Epidermal melanocyte (primary cell): ENCODE measurements at regions not wholly inside any gene's neighbourhood (a gene's known extent, or its start where the extent isn't known, plus 50 kb on each side); places are given as distances from the start of the nearest gene placed in this dataset.

Experiments
- DNase-seq: peaks from one replicate; pipeline ENCODE4 v3.0.0; 2011; ENCODE audit warnings: low spot score; ENCODE audit not compliant: insufficient read length

GRCh38 chr18:61239051-61239450 lies 94.2 kb upstream of the CDH20 start:
- no peak for DNase-seq

DNA sequence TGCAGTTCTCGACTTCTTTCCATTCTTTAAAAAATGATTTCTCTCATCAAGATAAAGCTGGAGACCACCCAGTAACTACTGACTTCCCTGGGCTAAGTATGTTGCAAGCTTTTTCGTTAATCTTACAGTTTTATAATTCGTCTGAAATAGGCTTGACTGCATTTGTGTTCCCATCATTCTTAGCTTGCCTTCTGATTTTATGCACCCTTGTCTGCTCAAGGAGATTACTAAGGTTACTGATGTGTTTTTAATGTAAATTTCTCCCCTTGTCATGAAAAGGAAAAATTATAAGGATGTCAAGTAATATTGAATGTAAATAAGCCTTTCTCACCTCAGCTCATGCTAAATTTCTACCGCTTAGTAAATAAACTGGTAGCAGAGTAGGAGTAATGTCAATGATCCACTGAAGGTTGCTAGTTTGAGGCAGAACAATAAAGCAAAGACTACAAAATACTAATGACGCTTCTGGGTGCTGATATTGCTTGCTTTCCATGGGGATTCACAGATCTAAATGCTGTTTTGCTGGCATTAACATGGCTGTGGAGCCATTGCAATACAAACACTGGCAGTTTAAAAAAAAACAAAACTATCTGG lies 91.9 kb upstream of the CDH20 start:
- no peak for DNase-seq

GRCh38 chr18:61244632-61245031 lies 88.6 kb upstream of the CDH20 start:
- DNase-seq = no peak

DNA sequence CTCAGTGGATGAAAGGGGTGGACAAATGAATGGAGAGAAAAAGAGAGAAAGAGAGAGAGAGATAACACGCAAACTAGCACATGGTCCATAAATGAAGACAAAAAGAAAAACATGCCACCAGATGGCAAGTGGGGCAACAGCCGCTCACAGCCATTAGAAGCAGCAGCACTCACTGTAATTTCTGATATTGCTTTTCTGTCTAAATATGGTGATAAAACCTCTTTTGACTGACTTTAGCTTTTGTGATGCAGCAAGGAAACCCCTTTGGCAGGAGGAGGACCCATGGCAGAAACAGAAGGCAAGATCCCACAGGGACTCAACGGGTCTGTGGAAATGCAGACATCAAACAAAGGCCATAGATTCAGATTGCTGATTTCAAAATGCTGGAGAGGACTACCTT lies 88.0 kb upstream of the CDH20 start:
- no peak for DNase-seq

GRCh38 chr18:61248589-61248988 lies 84.6 kb upstream of the CDH20 start:
- DNase-seq = no peak

DNA sequence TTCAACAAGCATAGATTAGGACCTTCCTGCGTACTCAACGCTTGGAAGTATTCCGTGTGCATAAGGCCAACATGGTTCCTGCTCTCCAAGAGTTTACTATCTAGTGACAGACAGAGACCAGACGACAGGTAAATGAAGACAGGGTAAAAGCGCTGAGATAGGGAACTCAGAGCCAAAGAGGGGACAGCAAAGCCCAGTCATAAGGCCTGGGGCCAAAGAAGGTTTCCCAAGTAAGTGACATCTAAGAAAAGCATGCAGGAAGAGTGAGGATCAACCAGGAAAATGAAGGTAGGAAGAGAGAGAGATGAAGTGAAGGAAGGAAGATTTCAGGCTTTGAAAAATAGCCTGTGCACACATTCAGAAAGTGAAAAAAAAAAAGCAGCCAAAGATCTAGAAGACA lies 76.9 kb upstream of the CDH20 start:
- no peak for DNase-seq

GRCh38 chr18:61261870-61262269 lies 71.4 kb upstream of the CDH20 start:
- DNase-seq = no peak

DNA sequence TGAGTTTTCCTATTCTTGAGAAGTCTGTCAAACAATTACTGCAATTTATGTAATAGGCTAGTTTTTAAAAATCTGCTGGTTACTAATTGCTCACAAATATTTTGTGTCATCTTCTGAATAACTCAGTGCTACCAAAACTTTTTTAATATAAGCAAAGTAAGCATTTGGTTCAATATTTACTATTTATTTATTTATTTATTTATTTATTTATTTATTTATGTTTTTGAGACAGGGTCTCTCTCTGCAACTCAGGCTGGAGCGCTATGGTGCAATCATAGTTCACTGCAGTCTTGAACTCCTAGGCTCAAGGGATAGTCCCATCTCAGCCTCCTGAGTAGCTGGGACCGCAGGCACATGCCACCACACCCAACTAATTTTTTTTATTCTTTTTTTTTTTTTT lies 60.4 kb upstream of the CDH20 start:
- no peak for DNase-seq

DNA sequence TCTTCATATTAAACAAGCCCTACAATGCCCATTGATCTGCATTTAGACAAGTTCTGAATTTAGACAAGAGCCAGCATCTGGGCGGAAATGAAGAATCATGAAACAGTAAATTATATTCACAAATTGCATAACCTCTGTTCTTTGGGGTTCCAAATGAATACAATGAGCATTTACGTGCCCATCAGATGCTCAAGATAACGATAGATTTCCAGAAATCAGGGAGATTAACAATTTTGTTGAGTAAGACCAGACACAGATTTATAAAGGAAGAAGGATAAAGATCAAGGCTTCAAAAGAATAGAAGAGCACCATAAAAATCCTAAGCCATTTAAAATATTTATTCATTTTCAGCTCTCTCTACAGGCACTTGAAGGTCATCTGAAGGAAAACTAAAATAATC lies 59.7 kb upstream of the CDH20 start:
- DNase-seq = no peak

DNA sequence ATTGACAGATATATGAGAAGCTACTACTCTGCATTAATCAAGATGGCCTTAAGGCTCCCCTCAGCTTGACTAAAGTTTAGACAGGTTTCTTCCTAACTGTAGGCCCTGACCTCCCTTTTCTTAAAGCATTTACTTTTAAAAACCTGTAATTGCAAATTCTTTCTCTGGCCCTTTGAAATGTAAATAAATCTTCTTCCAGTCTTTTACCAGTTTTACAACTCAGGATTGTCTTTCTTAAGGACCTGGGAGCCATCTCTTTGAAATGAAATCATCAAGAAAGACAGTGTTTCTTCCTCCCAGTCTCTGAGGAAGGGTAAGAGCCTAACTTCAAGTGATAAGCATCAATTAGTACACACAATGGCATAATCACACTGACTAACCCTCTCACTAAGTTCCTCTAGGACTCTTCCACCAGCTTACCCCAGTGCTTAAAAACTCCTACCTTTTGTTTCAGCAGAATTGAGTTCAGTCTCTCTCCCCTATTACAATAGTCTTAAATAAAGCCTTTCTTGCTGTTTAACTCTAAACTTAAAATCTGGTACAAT lies 58.7 kb upstream of the CDH20 start:
- no peak for DNase-seq

DNA sequence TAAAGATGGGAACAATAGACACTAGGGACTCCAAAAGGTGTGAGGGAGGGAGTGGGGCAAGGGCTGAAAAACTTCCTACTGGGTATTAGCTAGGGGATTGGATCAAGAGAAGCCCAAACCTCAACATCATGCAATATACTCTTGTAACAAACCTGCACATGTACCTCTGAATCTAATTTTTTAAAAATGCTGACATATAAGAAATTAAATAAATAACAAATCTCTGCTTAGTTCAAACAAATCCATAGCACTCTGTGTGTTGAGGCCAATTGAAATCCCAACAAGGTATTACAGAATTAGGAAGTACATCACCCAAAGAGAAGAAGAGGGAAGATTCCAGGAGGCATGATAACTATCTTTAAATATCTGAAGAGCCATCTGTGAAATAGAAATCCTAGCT lies 55.4 kb upstream of the CDH20 start:
- no peak for DNase-seq

DNA sequence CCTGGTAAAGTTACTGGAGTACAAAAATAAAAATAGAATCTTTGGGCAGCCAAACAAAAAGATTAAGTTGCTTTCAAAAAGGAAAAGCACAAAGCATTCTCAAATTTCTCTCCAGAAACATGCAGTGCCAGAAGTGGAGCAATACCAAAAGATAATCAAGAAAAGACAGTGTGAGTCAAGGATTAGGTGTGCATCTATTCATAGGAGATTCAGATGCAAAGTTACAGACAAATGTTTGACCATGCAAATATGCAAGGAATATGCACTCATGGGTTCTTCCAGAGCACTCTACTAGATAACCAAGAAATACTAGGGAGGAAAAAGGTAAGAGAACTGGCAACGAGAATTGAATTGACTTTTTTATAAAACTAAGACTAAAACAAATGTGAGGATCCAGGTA lies 51.8 kb upstream of the CDH20 start:
- DNase-seq = no peak

DNA sequence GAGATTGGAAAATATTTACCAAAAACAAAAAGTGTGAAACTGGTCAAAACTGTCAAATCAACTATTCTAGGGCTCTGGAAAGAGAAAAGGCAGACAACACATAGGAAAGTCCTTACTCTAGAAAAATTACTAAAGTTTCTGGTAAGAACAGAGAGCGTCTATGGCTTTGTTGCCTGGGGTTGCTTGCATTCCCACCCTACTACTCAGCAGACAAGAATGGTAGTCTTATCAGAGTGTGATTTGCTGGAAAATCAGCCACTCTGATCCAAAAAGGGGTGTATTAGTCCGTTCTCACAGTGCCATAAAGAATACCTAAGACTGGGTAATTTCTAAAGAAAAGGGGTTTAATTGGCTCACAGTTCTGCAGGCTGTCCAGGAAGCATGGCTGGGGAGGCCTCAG lies 50.3 kb upstream of the CDH20 start:
- no peak for DNase-seq
